Gastrocnemius medialis (tissue), 4 donors: ENCODE measurements at regions not wholly inside any gene's neighbourhood (a gene's known extent, or its start where the extent isn't known, plus 50 kb on each side); places are given as distances from the start of the nearest gene placed in this dataset.

ENCODE experiments used
- POLR2A ChIP-seq, 2 donors: fragments of 450-650 bp; IDR thresholded peaks; one replicate each; pipeline ENCODE4 v1.6.1; 2017; ENCODE audit warnings: antibody characterized with exemption in 2 of 2, mild to moderate bottlenecking in 2 of 2, moderate library complexity in 2 of 2
- TF ChIP-seq, protein P1 (sequence below), 5 experiments: fragments of 450-650 bp in 3 of 5; fragments of 200-600 bp in 2 of 5; sonication (generic) in 2 of 5; IDR thresholded peaks in 4 of 5; conservative IDR thresholded peaks in 1 of 5; 1 replicate in 4 of 5; 2 replicates in 1 of 5; pipeline ENCODE4 v1.5.1; 2016 to 2019; ENCODE audit warnings: antibody characterized with exemption in 5 of 5, mild to moderate bottlenecking in 3 of 5, moderate library complexity in 3 of 5

DNA sequence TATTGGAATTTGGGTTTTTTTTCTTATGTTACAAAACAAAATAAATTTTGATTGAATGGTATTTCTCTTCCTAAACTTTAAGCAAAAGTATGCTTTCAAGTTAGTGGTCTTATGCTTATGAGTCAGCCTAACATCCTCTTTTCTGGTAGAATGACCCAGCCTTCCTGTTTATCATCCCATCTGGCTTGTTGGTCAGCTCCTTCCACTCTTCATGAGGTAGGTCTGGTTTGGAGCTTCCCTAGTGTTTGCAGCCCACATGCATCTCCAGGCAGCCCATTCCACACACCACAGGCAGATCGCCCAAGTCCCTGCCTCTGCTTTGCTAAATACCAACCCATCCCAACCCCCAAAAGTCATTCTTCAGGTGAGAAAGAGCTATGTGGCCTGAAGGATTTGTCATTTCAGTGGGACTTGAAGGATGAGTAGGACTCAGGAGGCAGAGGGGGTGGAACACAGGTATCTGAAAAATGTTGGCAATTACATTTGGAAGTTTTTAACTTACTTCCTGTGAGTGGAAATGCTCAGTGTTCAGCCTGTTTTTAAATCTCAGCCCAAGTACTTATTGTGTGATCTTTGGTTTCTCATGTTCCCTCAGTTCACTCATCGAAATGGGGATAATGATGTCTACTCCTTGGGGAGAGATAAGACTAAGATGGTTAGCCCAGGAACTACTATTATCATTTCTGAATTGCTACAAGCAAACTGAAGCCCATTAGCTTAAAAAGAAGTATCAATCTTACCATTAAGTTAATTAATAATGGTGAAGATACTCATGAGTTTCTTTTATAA lies 294.0 kb downstream of the ADGB start:
- TF ChIP-seq, protein P1, sequence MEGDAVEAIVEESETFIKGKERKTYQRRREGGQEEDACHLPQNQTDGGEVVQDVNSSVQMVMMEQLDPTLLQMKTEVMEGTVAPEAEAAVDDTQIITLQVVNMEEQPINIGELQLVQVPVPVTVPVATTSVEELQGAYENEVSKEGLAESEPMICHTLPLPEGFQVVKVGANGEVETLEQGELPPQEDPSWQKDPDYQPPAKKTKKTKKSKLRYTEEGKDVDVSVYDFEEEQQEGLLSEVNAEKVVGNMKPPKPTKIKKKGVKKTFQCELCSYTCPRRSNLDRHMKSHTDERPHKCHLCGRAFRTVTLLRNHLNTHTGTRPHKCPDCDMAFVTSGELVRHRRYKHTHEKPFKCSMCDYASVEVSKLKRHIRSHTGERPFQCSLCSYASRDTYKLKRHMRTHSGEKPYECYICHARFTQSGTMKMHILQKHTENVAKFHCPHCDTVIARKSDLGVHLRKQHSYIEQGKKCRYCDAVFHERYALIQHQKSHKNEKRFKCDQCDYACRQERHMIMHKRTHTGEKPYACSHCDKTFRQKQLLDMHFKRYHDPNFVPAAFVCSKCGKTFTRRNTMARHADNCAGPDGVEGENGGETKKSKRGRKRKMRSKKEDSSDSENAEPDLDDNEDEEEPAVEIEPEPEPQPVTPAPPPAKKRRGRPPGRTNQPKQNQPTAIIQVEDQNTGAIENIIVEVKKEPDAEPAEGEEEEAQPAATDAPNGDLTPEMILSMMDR (IDR thresholded peaks at IDR 0.05 in 4 of 5, conservative IDR thresholded peaks at IDR 0.05 in 1 of 5) = no peak
- no peak for TF ChIP-seq POLR2A (IDR thresholded peaks at IDR 0.05)
